Neural crest cell (in vitro differentiated cells): ENCODE measurements at regions not wholly inside any gene's neighbourhood (a gene's known extent, or its start where the extent isn't known, plus 50 kb on each side); places are given as distances from the start of the nearest gene placed in this dataset.

Experiments
- DNase-seq: peaks from one replicate; pipeline ENCODE4 v3.0.0; 2021; ENCODE audit warnings: low read depth, mixed read lengths, low spot score
- H3K27ac Mint-ChIP-seq: one replicate; pipeline ENCODE4 v1.8.0; 2021; ENCODE audit warnings: mild to moderate bottlenecking, mixed read lengths; ENCODE audit not compliant: unreplicated experiment
- H3K27me3 Mint-ChIP-seq: 2 replicates; pipeline ENCODE4 v1.8.0; 2021; ENCODE audit warnings: low read depth, mild to moderate bottlenecking, mixed read lengths
- H3K36me3 Mint-ChIP-seq: 2 replicates; pipeline ENCODE4 v1.8.0; 2021; ENCODE audit warnings: low read depth, mild to moderate bottlenecking, mixed read lengths
- H3K4me1 Mint-ChIP-seq: 2 replicates; pipeline ENCODE4 v1.8.0; 2021; ENCODE audit warnings: mixed read lengths
- H3K4me3 Mint-ChIP-seq: one replicate; pipeline ENCODE4 v1.8.0; 2021; ENCODE audit warnings: mild to moderate bottlenecking, mixed read lengths
- H3K9me3 Mint-ChIP-seq: 2 replicates; pipeline ENCODE4 v1.8.0; 2021; ENCODE audit warnings: mixed read lengths
- TF ChIP-seq, protein P1 (sequence below): fragments of 200-600 bp; sonication (generic); conservative IDR thresholded peaks from 2 replicates; pipeline ENCODE4 v1.5.0; 2021; ENCODE audit warnings: antibody characterized with exemption, mild to moderate bottlenecking

DNA sequence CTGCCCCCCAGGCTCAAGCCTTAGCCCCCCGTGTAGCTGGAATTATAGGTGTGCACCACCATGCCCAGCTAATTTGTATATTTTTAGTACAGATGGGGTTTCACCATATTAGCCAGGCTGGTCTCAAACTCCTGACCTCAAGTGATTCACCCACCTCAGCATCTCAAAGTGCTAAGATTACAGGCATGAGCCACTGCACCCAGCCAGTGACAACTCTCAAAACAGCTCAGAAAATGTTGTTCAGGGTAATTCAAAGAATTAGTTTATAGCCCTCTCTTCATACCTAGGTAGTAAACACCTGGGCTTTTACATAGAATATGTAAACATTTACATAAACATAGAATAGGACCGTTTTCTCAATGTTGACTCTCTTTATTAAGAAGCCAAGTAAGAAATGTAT is 168.7 kb downstream of the ENC1 start:
- DNase-seq, result no peak
- H3K4me3 Mint-ChIP-seq, result no peak overlapping the region
- H3K27ac Mint-ChIP-seq, result no peak overlapping the region
- H3K4me1 Mint-ChIP-seq, result peaks cover 10% of the 10 kb centered on the region
- TF ChIP-seq, protein P1, sequence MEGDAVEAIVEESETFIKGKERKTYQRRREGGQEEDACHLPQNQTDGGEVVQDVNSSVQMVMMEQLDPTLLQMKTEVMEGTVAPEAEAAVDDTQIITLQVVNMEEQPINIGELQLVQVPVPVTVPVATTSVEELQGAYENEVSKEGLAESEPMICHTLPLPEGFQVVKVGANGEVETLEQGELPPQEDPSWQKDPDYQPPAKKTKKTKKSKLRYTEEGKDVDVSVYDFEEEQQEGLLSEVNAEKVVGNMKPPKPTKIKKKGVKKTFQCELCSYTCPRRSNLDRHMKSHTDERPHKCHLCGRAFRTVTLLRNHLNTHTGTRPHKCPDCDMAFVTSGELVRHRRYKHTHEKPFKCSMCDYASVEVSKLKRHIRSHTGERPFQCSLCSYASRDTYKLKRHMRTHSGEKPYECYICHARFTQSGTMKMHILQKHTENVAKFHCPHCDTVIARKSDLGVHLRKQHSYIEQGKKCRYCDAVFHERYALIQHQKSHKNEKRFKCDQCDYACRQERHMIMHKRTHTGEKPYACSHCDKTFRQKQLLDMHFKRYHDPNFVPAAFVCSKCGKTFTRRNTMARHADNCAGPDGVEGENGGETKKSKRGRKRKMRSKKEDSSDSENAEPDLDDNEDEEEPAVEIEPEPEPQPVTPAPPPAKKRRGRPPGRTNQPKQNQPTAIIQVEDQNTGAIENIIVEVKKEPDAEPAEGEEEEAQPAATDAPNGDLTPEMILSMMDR, result no peak
- H3K27me3 Mint-ChIP-seq, result no peaks in the 10 kb centered on the region
- H3K9me3 Mint-ChIP-seq, result no peaks in the 10 kb centered on the region
- no peaks in the 10 kb centered on the region for H3K36me3 Mint-ChIP-seq

DNA sequence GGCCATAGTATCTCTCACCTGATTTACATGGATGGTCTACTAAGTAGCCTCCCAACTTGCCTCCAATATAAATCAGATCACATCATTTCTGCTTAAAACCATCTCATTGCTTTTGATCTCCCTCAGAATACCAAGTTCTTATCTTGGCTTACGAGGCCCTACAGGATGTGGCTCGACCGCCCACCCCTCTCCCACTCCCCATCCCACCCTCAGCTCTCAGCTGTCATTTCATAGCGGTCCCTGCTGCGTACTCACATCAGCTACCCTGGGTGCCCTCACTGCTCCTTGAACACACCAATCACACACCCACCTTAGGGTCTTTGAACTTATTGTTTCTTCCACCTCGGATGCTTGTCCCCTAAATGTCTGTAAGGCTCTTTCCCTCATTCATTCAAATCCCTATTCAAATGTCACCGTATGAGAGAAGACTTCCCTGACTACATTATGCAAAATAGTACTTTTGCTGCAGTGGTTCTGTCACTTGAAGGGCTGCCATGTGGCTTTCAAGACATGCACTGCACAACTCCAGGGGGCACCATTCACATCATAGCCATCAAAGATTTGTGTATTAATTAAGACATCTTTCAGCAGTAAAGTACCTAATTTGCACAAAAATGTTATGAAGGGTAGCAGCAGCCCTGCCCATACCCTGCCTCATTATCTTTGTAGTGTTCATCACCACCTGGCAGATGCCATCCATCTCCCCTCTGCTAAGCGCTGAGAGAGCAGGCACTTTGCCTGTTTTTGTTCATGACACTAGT is 171.1 kb downstream of the ENC1 start:
- TF ChIP-seq, protein P1, result no peak
- Mint-ChIP-seq H3K27ac (no peak overlapping the region), H3K9me3 (no peaks in the 10 kb centered on the region), H3K4me1 (peaks cover 5% of the 10 kb centered on the region), H3K36me3 (no peaks in the 10 kb centered on the region), H3K27me3 (no peaks in the 10 kb centered on the region), H3K4me3 (no peak overlapping the region)
- no peak for DNase-seq

DNA sequence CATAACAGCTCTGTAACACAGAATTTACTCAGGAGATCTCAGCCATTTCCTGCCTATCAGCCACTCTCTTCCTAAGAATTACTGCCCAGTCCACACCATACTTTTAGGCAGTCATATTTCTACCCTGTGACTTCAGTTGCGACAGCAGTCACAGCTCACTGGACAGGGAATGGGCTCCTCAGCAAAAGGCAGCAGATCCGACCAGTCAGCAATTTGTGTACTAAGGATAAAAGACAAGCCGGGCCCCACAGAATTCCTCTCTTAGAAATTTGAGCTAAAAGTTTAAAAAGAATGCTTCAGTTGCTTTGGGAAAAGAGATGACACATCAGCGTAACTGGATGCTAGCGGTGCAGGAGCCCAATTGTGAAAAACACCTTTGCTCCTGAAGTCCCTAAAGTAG is 172.1 kb downstream of the ENC1 start:
- H3K9me3 Mint-ChIP-seq, result no peaks in the 10 kb centered on the region
- TF ChIP-seq, protein P1, result no peak
- H3K4me1 Mint-ChIP-seq, result peaks cover 5% of the 10 kb centered on the region
- H3K4me3 Mint-ChIP-seq, result no peak overlapping the region
- DNase-seq, result no peak
- no peaks in the 10 kb centered on the region for H3K27me3 Mint-ChIP-seq
- no peak overlapping the region for H3K27ac Mint-ChIP-seq
- H3K36me3 Mint-ChIP-seq, result no peaks in the 10 kb centered on the region

DNA sequence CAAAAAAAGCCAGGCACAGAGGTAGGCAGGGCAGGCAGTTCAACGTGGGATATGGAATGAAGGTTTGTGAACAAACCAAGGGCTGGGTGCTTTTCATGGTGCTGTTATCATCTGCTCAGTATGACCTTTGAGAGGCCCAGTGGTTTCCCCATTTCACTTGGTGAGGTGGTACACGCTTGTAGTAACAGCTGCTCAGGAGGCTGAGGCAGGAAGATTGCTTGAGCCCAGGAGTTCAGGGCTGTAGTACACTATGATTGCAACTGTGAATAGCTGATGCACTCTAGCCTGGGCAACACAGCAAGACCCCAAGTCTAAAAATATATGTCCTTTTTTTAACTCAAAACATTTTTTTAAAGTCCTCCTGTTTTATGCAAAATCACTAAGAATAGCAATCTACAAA is 174.8 kb downstream of the ENC1 start:
- Mint-ChIP-seq H3K36me3 (no peaks in the 10 kb centered on the region), H3K4me1 (peaks cover 5% of the 10 kb centered on the region), H3K9me3 (no peaks in the 10 kb centered on the region), H3K4me3 (no peak overlapping the region), H3K27me3 (no peaks in the 10 kb centered on the region), H3K27ac (no peak overlapping the region)
- TF ChIP-seq, protein P1, result no peak
- no peak for DNase-seq

DNA sequence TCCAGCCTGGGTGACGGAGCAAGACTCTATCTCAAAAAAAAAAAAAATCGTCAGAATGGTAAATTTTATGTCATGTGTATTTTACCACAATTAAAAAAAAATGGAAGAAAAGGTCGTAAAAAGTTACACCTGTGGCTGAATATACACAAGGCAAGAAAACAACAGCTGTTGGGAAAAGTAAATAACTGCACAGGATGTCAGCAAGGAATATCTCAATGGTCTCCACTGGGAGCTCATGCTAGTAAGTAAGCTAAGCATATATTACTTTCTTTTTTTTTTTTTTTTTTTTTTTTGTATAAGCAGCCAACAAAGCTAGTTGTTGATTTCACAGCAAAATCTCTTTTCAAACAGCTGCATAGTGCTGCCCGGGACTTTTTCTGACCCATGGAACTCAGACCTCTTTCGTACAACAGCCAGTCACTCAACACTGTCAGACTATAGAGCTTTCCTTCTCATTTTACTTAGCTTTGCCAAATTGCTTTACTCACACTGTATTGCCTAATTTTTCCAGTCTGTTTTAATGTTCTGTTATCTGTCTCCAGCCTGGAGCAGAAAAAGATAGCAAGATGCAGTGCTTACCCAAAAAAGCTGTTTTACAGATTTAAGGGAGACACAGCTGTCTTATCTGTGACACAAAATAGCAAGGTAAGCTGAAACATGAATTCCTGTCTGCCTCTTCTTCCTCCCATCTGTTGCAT is 175.9 kb downstream of the ENC1 start:
- H3K4me1 Mint-ChIP-seq, result peaks cover 5% of the 10 kb centered on the region
- TF ChIP-seq, protein P1, result no peak
- no peaks in the 10 kb centered on the region for H3K27me3 Mint-ChIP-seq
- no peaks in the 10 kb centered on the region for H3K36me3 Mint-ChIP-seq
- no peak overlapping the region for H3K27ac Mint-ChIP-seq
- no peak overlapping the region for H3K4me3 Mint-ChIP-seq
- H3K9me3 Mint-ChIP-seq, result no peaks in the 10 kb centered on the region
- no peak for DNase-seq
